Activated T-cell treated with anti-CD3 and anti-CD28 coated beads, Interleukin-2, amount 50 U/mL, for 4 hours (primary cell): ENCODE measurements at regions not wholly inside any gene's neighbourhood (a gene's known extent, or its start where the extent isn't known, plus 50 kb on each side); places are given as distances from the start of the nearest gene placed in this dataset.

ENCODE experiments used
- ATAC-seq, 2 donors: fragments of 200-7000 bp; cut with Tn5 transposase; one replicate each; pipeline ENCODE4 v1.10.0; 2021
- DNase-seq: peaks from one replicate; pipeline ENCODE4 v3.0.0-alpha.2; 2020
- H3K27me3 Mint-ChIP-seq: one replicate; pipeline ENCODE4 v1.8.0; 2021; ENCODE audit warnings: low read depth, mixed read lengths
- H3K36me3 Mint-ChIP-seq: one replicate; pipeline ENCODE4 v1.8.0; 2022; ENCODE audit warnings: mixed read lengths; ENCODE audit not compliant: insufficient read depth
- H3K4me1 Mint-ChIP-seq: one replicate; pipeline ENCODE4 v1.8.0; 2021; ENCODE audit warnings: low read depth, mixed read lengths
- H3K4me3 Mint-ChIP-seq: one replicate; pipeline ENCODE4 v1.8.0; 2021; ENCODE audit warnings: mild to moderate bottlenecking, moderate library complexity, mixed read lengths
- H3K9me3 Mint-ChIP-seq: one replicate; pipeline ENCODE4 v1.8.0; 2021; ENCODE audit warnings: mixed read lengths

GRCh38 chr9:8262625-8263622 is 463.3 kb upstream of the DMAC1 start:
- Mint-ChIP-seq H3K9me3 (no peaks in the 10 kb centered on the region), H3K4me1 (no peaks in the 10 kb centered on the region), H3K36me3 (no peaks in the 10 kb centered on the region), H3K27me3 (peaks cover 3% of the 10 kb centered on the region), H3K4me3 (no peak overlapping the region)
- ATAC-seq (no peak), DNase-seq (no peak)

GRCh38 chr9:8261737-8262136 is 462.2 kb upstream of the DMAC1 start:
- Mint-ChIP-seq H3K9me3 (no peaks in the 10 kb centered on the region), H3K36me3 (no peaks in the 10 kb centered on the region), H3K27me3 (peaks cover 3% of the 10 kb centered on the region), H3K4me1 (no peaks in the 10 kb centered on the region), H3K4me3 (no peak overlapping the region)
- ATAC-seq (no peak), DNase-seq (no peak)

GRCh38 chr9:8259028-8259427 is 459.4 kb upstream of the DMAC1 start:
- Mint-ChIP-seq H3K4me3 (no peak overlapping the region), H3K4me1 (no peaks in the 10 kb centered on the region), H3K36me3 (no peaks in the 10 kb centered on the region), H3K9me3 (no peaks in the 10 kb centered on the region), H3K27me3 (no peaks in the 10 kb centered on the region)
- DNase-seq (no peak), ATAC-seq (no peak)

- no peak for ATAC-seq
Measured at GRCh38 chr9:8256880-8257279, 457.3 kb upstream of the DMAC1 start.

GRCh38 chr9:8255850-8256249 is 456.3 kb upstream of the DMAC1 start:
- Mint-ChIP-seq H3K9me3 (no peaks in the 10 kb centered on the region), H3K4me3 (no peak overlapping the region), H3K27me3 (no peaks in the 10 kb centered on the region), H3K36me3 (no peaks in the 10 kb centered on the region), H3K4me1 (no peaks in the 10 kb centered on the region)
- ATAC-seq (no peak), DNase-seq (no peak)

More at GRCh38 chr9:8256880-8257279, 457.3 kb upstream of the DMAC1 start:
- Mint-ChIP-seq H3K27me3 (no peaks in the 10 kb centered on the region), H3K36me3 (no peaks in the 10 kb centered on the region), H3K4me1 (no peaks in the 10 kb centered on the region), H3K9me3 (no peaks in the 10 kb centered on the region), H3K4me3 (no peak overlapping the region)
- DNase-seq = no peak

GRCh38 chr9:8254541-8254940 is 455.0 kb upstream of the DMAC1 start:
- Mint-ChIP-seq H3K4me1 (no peaks in the 10 kb centered on the region), H3K27me3 (no peaks in the 10 kb centered on the region), H3K36me3 (no peaks in the 10 kb centered on the region), H3K4me3 (no peak overlapping the region), H3K9me3 (no peaks in the 10 kb centered on the region)
- ATAC-seq = no peak
- no peak for DNase-seq

GRCh38 chr9:8252445-8252844 is 452.9 kb upstream of the DMAC1 start:
- H3K9me3 Mint-ChIP-seq = no peaks in the 10 kb centered on the region
- H3K27me3 Mint-ChIP-seq = peaks cover 2% of the 10 kb centered on the region
- H3K36me3 Mint-ChIP-seq = no peaks in the 10 kb centered on the region
- ATAC-seq (no peak), DNase-seq (no peak)
- H3K4me1 Mint-ChIP-seq = no peaks in the 10 kb centered on the region
- no peak overlapping the region for H3K4me3 Mint-ChIP-seq

- no peaks in the 10 kb centered on the region for H3K36me3 Mint-ChIP-seq
- H3K27me3 Mint-ChIP-seq = peaks cover 2% of the 10 kb centered on the region
- DNase-seq (no peak), ATAC-seq (no peak)
- H3K9me3 Mint-ChIP-seq = no peaks in the 10 kb centered on the region
- H3K4me3 Mint-ChIP-seq = no peak overlapping the region
- H3K4me1 Mint-ChIP-seq = no peaks in the 10 kb centered on the region
Measured at GRCh38 chr9:8251566-8251965, 452.0 kb upstream of the DMAC1 start.

GRCh38 chr9:8244505-8245092 is 445.0 kb upstream of the DMAC1 start:
- ATAC-seq = no peak
- no peak for DNase-seq
- Mint-ChIP-seq H3K36me3 (no peaks in the 10 kb centered on the region), H3K4me1 (no peaks in the 10 kb centered on the region), H3K27me3 (peaks cover 4% of the 10 kb centered on the region), H3K4me3 (no peak overlapping the region), H3K9me3 (no peaks in the 10 kb centered on the region)

- no peak for DNase-seq
- Mint-ChIP-seq H3K9me3 (no peaks in the 10 kb centered on the region), H3K4me1 (no peaks in the 10 kb centered on the region), H3K27me3 (peaks cover 5% of the 10 kb centered on the region), H3K4me3 (no peak overlapping the region), H3K36me3 (no peaks in the 10 kb centered on the region)
- ATAC-seq = no peak
Measured at GRCh38 chr9:8241201-8241600, 441.6 kb upstream of the DMAC1 start.

- ATAC-seq = no peak
- Mint-ChIP-seq H3K27me3 (peaks cover 4% of the 10 kb centered on the region), H3K4me1 (no peaks in the 10 kb centered on the region)
Measured at GRCh38 chr9:8237096-8237495, 437.5 kb upstream of the DMAC1 start.

GRCh38 chr9:8235489-8235888 is 435.9 kb upstream of the DMAC1 start:
- H3K9me3 Mint-ChIP-seq = no peaks in the 10 kb centered on the region
- no peaks in the 10 kb centered on the region for H3K4me1 Mint-ChIP-seq
- ATAC-seq (no peak), DNase-seq (no peak)
- no peak overlapping the region for H3K4me3 Mint-ChIP-seq
- peaks cover 4% of the 10 kb centered on the region for H3K27me3 Mint-ChIP-seq
- H3K36me3 Mint-ChIP-seq = no peaks in the 10 kb centered on the region

More at GRCh38 chr9:8237096-8237495, 437.5 kb upstream of the DMAC1 start:
- Mint-ChIP-seq H3K36me3 (no peaks in the 10 kb centered on the region), H3K4me3 (no peak overlapping the region), H3K9me3 (no peaks in the 10 kb centered on the region)
- no peak for DNase-seq

GRCh38 chr9:8234316-8234715 is 434.7 kb upstream of the DMAC1 start:
- H3K36me3 Mint-ChIP-seq = no peaks in the 10 kb centered on the region

GRCh38 chr9:8232726-8233125 is 433.1 kb upstream of the DMAC1 start:
- Mint-ChIP-seq H3K4me3 (no peak overlapping the region), H3K4me1 (no peaks in the 10 kb centered on the region), H3K36me3 (no peaks in the 10 kb centered on the region), H3K27me3 (peaks cover 2% of the 10 kb centered on the region), H3K9me3 (no peaks in the 10 kb centered on the region)
- DNase-seq = no peak
- no peak for ATAC-seq

More at GRCh38 chr9:8234316-8234715, 434.7 kb upstream of the DMAC1 start:
- Mint-ChIP-seq H3K9me3 (no peaks in the 10 kb centered on the region), H3K4me1 (no peaks in the 10 kb centered on the region), H3K4me3 (no peak overlapping the region), H3K27me3 (peaks cover 4% of the 10 kb centered on the region)
- no peak for DNase-seq
- ATAC-seq = no peak

- H3K27me3 Mint-ChIP-seq = no peaks in the 10 kb centered on the region
Measured at GRCh38 chr9:8229226-8229625, 429.6 kb upstream of the DMAC1 start.

More at GRCh38 chr9:8229226-8229625, 429.6 kb upstream of the DMAC1 start:
- Mint-ChIP-seq H3K4me3 (no peak overlapping the region), H3K9me3 (no peaks in the 10 kb centered on the region), H3K36me3 (no peaks in the 10 kb centered on the region), H3K4me1 (no peaks in the 10 kb centered on the region)
- no peak for DNase-seq
- no peak for ATAC-seq
